DOHH2 (cell line): ENCODE measurements at regions not wholly inside any gene's neighbourhood (a gene's known extent, or its start where the extent isn't known, plus 50 kb on each side); places are given as distances from the start of the nearest gene placed in this dataset.

ENCODE experiments used
- H3F3A ChIP-seq: fragments of 200-600 bp; sonication (generic), shearing (Covaris generic); 2 replicates; pipeline ENCODE4 v1.6.0; 2016; ENCODE audit warnings: antibody characterized with exemption, mild to moderate bottlenecking; ENCODE audit not compliant: control insufficient read depth, insufficient read depth
- H3K27ac ChIP-seq: fragments of 200-600 bp; sonication (generic); 2 replicates; pipeline ENCODE4 v1.5.1; 2014; ENCODE audit warnings: low read depth, mild to moderate bottlenecking, low read length, moderate library complexity
- H3K27me3 ChIP-seq: fragments of 200-600 bp; sonication (generic); 2 replicates; pipeline ENCODE4 v1.6.1; 2014; ENCODE audit warnings: mild to moderate bottlenecking, low read length, mixed read lengths; ENCODE audit not compliant: control insufficient read depth
- H3K36me3 ChIP-seq: fragments of 200-600 bp; sonication (generic); 2 replicates; pipeline ENCODE4 v1.6.1; 2014; ENCODE audit warnings: mild to moderate bottlenecking, low read length, moderate library complexity, mixed read lengths; ENCODE audit not compliant: control insufficient read depth
- H3K4me1 ChIP-seq: fragments of 200-600 bp; sonication (generic); 2 replicates; pipeline ENCODE4 v1.6.1; 2014; ENCODE audit warnings: mild to moderate bottlenecking, low read length, mixed read lengths; ENCODE audit not compliant: control insufficient read depth
- H3K4me2 ChIP-seq: fragments of 200-600 bp; sonication (generic); 2 replicates; pipeline ENCODE4 v1.6.0; 2014; ENCODE audit warnings: mild to moderate bottlenecking, low read length, moderate library complexity
- H3K4me3 ChIP-seq: fragments of 200-600 bp; sonication (generic); 2 replicates; pipeline ENCODE4 v1.5.1; 2014; ENCODE audit warnings: mild to moderate bottlenecking, low read length, mixed read lengths
- H3K79me2 ChIP-seq: fragments of 200-600 bp; sonication (generic); 2 replicates; pipeline ENCODE4 v1.6.1; 2014; ENCODE audit warnings: mild to moderate bottlenecking, low read length, mixed read lengths; ENCODE audit not compliant: control insufficient read depth
- H3K9me2 ChIP-seq: fragments of 200-600 bp; sonication (generic); replicated peaks from 2 replicates; pipeline ENCODE4 v1.6.1; 2014; ENCODE audit warnings: mild to moderate bottlenecking, low read length, mixed read lengths; ENCODE audit not compliant: control insufficient read depth
- H3K9me3 ChIP-seq: fragments of 200-600 bp; sonication (generic); 2 replicates; pipeline ENCODE4 v1.6.1; 2014; ENCODE audit warnings: antibody characterized with exemption, low read length, mixed read lengths; ENCODE audit not compliant: control insufficient read depth, insufficient read depth
- H4K20me1 ChIP-seq: fragments of 200-600 bp; sonication (generic); 2 replicates; pipeline ENCODE4 v1.6.0; 2014; ENCODE audit warnings: low read depth, mild to moderate bottlenecking, antibody characterized with exemption, low read length, moderate library complexity; ENCODE audit not compliant: control insufficient read depth, insufficient read depth
- EZH2phosphoT487 ChIP-seq: fragments of 200-600 bp; sonication (generic); IDR thresholded peaks from 2 replicates; pipeline ENCODE4 v1.6.1; 2017; ENCODE audit warnings: borderline replicate concordance, mild to moderate bottlenecking, antibody characterized with exemption, low read length, moderate library complexity, mixed read lengths
- TF ChIP-seq, protein P1 (sequence below): fragments of 200-600 bp; sonication (generic); IDR thresholded peaks from one replicate; pipeline ENCODE4 v1.5.1; 2014; ENCODE audit warnings: antibody characterized with exemption, mild to moderate bottlenecking, low read depth, low read length; ENCODE audit not compliant: poor library complexity, severe bottlenecking

DNA sequence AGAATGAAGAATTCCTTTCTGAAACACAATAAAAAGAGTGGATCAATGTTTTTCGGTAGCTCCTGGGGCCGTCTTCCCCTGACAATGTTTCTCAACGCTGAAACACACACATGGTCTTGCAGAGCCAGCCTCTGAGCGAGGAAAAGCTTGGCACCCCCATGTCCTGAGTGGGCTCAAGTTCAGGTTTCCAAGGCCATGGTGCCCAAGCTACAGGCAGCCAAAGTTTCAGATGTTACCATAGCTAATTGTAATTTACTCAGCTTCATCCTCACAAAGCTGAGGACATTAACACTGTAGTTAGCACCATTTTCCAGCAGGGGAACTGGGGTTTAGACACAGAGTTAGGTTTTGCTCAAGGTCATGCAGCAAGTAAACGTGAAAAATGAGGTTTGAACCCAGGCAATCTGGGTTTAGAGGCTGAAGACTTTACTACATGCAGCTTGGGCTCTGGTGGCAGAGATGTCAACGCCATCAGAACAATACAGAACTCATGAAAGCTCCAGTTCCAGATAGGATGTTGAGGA lies 199.1 kb downstream of the TJP1 start:
- Histone ChIP-seq H3K36me3 (no peaks in the 10 kb centered on the region), H3K27me3 (no peaks in the 10 kb centered on the region), H3F3A (no peaks in the 10 kb centered on the region), H3K4me3 (no peak overlapping the region), H4K20me1 (no peaks in the 10 kb centered on the region), H3K4me2 (no peak overlapping the region), H3K4me1 (no peaks in the 10 kb centered on the region), H3K9me3 (no peaks in the 10 kb centered on the region), H3K9me2 (no peaks in the 10 kb centered on the region), H3K27ac (no peak overlapping the region), H3K79me2 (no peaks in the 10 kb centered on the region)
- TF ChIP-seq, protein P1, sequence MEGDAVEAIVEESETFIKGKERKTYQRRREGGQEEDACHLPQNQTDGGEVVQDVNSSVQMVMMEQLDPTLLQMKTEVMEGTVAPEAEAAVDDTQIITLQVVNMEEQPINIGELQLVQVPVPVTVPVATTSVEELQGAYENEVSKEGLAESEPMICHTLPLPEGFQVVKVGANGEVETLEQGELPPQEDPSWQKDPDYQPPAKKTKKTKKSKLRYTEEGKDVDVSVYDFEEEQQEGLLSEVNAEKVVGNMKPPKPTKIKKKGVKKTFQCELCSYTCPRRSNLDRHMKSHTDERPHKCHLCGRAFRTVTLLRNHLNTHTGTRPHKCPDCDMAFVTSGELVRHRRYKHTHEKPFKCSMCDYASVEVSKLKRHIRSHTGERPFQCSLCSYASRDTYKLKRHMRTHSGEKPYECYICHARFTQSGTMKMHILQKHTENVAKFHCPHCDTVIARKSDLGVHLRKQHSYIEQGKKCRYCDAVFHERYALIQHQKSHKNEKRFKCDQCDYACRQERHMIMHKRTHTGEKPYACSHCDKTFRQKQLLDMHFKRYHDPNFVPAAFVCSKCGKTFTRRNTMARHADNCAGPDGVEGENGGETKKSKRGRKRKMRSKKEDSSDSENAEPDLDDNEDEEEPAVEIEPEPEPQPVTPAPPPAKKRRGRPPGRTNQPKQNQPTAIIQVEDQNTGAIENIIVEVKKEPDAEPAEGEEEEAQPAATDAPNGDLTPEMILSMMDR, result no peak
- no peak for TF ChIP-seq EZH2phosphoT487

DNA sequence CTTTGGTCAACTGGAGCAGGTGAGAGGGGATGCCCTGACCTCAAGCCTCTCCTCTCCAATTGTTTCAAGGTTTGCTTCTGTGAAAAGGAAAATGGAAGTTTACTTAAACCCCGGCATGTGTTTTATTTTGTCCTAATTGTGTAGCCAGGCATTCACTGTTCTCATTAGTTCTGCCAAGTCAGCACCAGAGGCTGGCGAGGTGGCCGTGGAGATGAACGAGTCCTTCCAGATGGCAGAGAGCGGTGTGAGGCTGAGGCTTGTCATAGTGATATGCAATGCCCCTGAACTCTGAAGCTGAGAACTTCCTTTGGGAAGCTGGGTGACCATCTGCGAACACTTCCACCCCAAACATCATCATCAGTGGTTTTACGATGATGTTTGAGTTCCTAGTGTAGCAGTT lies 199.6 kb downstream of the TJP1 start:
- Histone ChIP-seq H3K9me2 (no peaks in the 10 kb centered on the region), H3K36me3 (no peaks in the 10 kb centered on the region), H3F3A (no peaks in the 10 kb centered on the region), H3K4me3 (no peak overlapping the region), H3K79me2 (no peaks in the 10 kb centered on the region), H3K27me3 (no peaks in the 10 kb centered on the region), H3K4me2 (no peak overlapping the region), H3K9me3 (no peaks in the 10 kb centered on the region), H3K4me1 (no peaks in the 10 kb centered on the region), H4K20me1 (no peaks in the 10 kb centered on the region), H3K27ac (no peak overlapping the region)
- TF ChIP-seq EZH2phosphoT487, result no peak

DNA sequence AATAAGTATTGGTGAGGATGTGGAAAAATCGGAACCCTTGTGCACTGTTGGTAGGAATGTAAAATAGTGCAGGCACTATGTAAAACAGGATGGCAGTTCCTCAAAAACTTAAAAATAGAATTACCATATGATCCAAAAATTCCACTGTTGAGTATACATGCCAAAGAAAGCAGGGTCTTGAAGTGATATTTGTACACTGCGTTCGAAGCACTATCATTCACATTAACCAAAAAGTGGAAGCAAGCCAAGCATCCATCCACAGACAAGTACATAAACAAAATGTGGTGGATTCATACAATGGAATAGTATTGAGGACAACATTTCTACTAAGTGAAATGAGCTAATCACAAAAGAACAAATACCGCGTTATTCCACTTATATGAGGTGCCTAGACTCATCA lies 200.7 kb downstream of the TJP1 start:
- Histone ChIP-seq H3K27me3 (no peaks in the 10 kb centered on the region), H3K9me3 (no peaks in the 10 kb centered on the region), H3K9me2 (no peaks in the 10 kb centered on the region), H3K27ac (no peak overlapping the region), H3K4me3 (no peak overlapping the region), H3K36me3 (no peaks in the 10 kb centered on the region), H3F3A (no peaks in the 10 kb centered on the region), H3K4me1 (no peaks in the 10 kb centered on the region), H4K20me1 (no peaks in the 10 kb centered on the region), H3K4me2 (no peak overlapping the region), H3K79me2 (no peaks in the 10 kb centered on the region)
- TF ChIP-seq, protein P1, result no peak
- no peak for TF ChIP-seq EZH2phosphoT487

DNA sequence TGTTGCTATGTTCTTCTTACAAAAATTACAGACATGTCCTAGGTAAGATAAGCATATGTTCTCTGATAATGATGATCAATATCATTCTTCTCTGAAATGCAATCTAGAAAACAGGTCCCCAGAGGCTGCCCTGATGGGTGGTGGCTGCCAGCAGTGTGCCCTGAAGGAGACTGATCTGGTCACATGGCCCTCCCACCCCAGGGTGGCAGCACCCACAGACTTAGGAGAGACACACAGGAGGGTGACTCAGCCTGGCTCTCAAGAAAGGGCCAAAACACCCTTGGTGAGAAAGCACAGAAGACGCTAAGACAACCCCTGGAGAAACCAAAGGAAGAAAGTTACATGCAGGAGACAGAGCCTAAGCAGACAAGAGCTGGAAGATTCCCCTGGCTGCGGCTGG lies 203.7 kb downstream of the TJP1 start:
- TF ChIP-seq, protein P1, result no peak
- TF ChIP-seq EZH2phosphoT487, result no peak
- no peaks in the 10 kb centered on the region for H3K4me1 ChIP-seq
- no peaks in the 10 kb centered on the region for H3K36me3 ChIP-seq
- no peaks in the 10 kb centered on the region for H3K79me2 ChIP-seq
- H3K9me3 ChIP-seq, result no peaks in the 10 kb centered on the region
- no peaks in the 10 kb centered on the region for H3K27me3 ChIP-seq
- H3K4me3 ChIP-seq, result no peak overlapping the region
- no peaks in the 10 kb centered on the region for H4K20me1 ChIP-seq
- no peak overlapping the region for H3K27ac ChIP-seq
- no peaks in the 10 kb centered on the region for H3K9me2 ChIP-seq
- no peak overlapping the region for H3K4me2 ChIP-seq
- no peaks in the 10 kb centered on the region for H3F3A ChIP-seq
